Epithelial cell of esophagus (primary cell): ENCODE measurements at regions not wholly inside any gene's neighbourhood (a gene's known extent, or its start where the extent isn't known, plus 50 kb on each side); places are given as distances from the start of the nearest gene placed in this dataset.

Experiments used
- DNase-seq: peaks from one replicate; pipeline ENCODE4 v3.0.0; 2010; ENCODE audit warnings: low read depth
- H3K4me3 ChIP-seq: 2 replicates; pipeline ENCODE4 v1.5.1; 2011; ENCODE audit warnings: mild to moderate bottlenecking, low read length, control low read depth
- CTCF ChIP-seq: IDR thresholded peaks from 2 replicates; pipeline ENCODE4 v1.5.1; 2011; ENCODE audit warnings: low read depth, mild to moderate bottlenecking, low read length, control low read depth, inconsistent platforms; ENCODE audit not compliant: insufficient read depth; ENCODE audit errors: missing control alignments

DNA sequence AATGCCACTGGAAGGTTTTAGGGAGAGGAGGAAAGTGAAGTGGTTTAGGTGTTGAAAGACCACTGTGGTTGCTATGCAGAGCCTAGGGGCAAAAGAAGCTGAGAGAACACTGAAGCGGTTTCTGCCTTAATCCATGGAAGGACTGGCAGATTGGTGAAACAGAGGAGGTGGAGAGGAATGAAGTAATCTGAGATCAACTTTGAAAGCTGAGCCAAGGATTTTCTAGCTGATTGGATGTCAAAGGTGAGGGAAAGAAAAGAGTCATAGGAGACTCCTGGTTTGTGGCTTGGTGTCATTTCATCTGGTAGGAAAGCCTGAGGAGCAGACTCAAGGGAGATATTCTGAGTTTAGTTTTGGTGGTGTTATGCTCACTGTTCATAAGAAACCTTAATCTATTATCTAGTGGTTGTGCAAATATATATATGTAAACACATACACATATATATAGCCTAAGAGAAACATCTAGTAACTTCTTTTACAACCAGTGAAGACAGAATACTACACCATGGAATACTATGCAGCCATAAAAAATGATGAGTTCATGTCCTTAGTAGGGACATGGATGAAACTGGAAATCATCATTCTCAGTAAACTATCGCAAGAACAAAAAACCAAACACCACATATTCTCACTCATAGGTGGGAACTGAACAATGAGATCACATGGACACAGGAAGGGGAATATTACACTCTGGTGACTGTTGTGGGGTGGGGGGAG, 134.1 kb upstream of the CREB1 start:
- no peak for TF ChIP-seq CTCF
- no peak overlapping the region for H3K4me3 ChIP-seq
- DNase-seq, result peak; percentile 78

DNA sequence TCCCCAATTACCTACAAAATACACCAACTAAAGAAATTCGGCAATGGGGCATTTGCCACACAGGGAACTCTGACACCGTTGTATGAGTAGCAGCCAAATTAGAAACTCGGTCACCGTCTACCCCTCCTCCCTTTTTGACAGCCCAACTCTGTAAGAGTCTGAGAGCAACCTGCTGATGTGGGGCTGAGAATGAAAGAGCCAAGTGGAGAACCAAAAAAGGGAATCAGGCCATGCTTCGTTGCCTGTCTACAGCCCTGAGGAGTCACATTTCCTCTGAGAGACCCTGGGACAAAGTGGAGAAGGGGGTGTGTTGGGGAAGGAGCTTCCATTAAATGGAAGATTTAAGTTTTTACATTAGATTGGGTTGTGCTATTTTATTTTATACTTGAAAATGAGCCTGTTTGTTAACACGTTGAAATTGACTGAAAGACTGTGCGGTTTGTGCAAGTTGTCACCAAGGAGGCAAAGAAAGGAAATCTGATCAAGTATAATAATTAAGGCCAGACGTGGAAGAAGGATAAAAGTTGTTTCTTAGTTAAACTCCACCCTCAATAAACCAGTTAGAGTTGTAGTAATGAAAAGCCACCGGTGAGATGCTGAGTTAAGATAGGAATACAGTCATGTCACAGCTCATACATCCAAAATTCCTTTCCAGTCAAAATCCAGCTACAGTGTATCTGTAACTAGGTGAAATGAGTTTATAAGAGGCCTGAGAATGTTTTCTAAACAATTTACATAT, 131.7 kb upstream of the CREB1 start:
- no peak for TF ChIP-seq CTCF
- no peak overlapping the region for H3K4me3 ChIP-seq
- no peak for DNase-seq

GRCh38 chr2:207399301-207399700, 130.5 kb upstream of the CREB1 start:
- no peak overlapping the region for H3K4me3 ChIP-seq
- no peak for TF ChIP-seq CTCF
- no peak for DNase-seq

GRCh38 chr2:207401338-207401737, 128.4 kb upstream of the CREB1 start:
- no peak overlapping the region for H3K4me3 ChIP-seq
- no peak for TF ChIP-seq CTCF
- DNase-seq, result no peak

- peak; percentile 18 for DNase-seq
- H3K4me3 ChIP-seq, result no peak overlapping the region
- TF ChIP-seq CTCF, result no peak
Observed at GRCh38 chr2:207403141-207403540, 126.6 kb upstream of the CREB1 start.

DNA sequence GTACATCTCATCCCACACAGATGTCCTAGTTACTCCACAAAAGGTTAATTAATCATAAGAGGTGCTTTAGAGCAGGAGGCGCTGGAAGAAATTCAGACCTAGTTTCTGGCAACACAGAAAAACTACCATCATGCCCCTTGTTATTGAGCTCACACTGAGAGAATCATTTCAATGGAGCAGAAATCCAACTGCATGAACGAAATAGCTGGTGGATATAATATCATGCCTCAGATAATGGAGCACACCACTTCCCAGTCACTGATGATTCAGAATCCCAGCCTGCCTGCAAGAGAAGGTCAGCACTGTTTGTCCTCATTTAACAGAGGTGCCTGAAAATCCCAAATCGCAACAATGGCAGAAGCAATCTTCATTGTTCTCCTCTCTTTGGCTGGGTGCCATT, 125.8 kb upstream of the CREB1 start:
- TF ChIP-seq CTCF, result no peak
- H3K4me3 ChIP-seq, result no peak overlapping the region
- no peak for DNase-seq
